Middle frontal gyrus (tissue), 1 donor: ENCODE measurements at regions not wholly inside any gene's neighbourhood (a gene's known extent, or its start where the extent isn't known, plus 50 kb on each side); places are given as distances from the start of the nearest gene placed in this dataset.

Experiments
- DNase-seq: peaks from one replicate; pipeline ENCODE4 v3.0.0-alpha.2; 2015; ENCODE audit warnings: low spot score; ENCODE audit errors: extremely low spot score

DNA sequence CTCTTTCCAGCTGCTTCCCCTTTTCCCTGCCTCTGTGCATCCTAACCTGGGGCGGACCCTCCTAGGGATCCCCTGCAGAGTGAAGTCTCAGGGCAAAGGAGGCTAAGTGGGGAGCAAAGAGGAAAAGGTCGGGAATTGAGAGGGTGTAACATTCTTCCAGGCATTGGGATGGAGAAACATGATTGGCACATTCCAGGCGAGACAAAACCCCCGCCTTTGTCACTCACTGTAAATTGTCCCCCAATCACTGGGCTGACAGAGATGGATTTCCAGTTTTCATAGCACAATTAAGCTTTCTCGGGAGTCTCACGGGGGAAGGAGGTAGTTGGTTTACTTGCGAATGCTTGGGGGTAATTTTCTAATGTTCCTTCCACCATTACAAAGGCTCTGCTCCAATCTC, 74.9 kb downstream of the MIAT start:
- no peak for DNase-seq

DNA sequence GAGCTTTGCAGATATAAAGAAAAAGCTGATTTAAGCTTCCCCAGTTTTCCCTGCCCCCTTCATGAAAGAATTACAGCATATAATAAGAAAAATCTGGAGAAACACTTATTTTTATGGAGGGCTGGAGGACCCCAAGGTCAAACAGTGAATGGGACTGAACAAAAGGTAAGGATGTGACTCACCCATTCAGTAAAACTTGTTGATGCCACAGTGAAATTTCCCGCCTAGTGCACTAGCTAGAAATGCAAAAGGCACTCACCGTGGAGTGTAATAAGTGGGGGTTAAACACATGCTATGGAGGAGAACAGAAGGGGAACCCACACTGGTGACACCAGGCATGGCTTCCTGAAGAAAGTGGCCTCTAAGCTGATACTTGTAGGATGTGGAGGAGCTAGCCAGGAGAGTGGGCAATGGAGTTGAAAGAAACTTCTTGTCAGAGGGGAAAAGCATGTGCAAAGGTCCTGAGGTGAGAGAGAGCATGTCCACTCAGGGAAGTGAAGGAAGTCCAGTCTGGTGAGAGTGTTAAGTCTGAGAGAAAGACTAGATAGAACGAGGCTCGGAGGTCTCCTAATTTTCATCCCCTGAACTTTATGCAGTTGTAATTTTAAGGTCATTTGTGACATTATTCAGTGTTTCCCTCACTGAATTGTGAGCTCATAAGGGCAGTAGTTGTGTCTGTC, 77.1 kb downstream of the MIAT start:
- DNase-seq = no peak

DNA sequence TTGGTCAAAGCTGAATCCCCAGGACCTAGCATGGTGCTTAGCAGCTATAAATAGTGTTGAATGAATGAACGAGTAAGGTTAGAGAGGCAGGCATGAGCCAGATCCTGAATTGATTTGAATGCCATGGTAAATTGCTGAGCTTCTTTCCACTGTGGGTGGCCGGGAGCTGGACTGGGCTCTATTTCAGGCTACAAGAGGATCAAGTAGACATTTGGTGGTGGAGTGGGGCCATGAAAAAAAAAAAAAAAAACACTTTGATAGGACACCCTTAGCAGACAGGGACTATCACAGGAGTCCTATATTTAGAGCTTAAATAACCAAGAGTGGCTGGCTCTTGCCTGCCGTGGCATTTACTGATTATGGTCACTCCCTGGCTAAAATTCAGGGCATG, 77.6 kb downstream of the MIAT start:
- no peak for DNase-seq

DNA sequence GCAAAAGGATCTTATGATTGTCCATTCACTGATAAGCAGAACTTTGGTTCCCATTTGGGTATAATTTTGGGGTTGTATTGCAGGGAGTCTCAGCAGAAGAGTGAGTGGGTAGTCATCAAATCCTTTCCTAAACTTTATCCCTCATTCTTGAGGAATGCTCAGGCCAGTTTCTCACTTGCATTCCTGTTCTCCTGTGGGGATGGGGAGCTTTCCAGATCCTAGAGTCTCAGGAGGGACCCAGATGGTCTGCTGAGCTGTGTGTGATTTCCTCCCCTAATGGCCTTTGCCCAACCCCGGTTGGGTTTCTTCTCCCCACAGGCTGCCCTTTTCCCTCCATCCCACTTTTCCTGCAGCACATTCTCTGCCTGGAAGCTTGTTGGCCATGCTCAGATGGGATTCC, 79.9 kb downstream of the MIAT start:
- no peak for DNase-seq

GRCh38 chr22:26740253-26740652, 82.9 kb downstream of the MIAT start:
- DNase-seq = no peak

DNA sequence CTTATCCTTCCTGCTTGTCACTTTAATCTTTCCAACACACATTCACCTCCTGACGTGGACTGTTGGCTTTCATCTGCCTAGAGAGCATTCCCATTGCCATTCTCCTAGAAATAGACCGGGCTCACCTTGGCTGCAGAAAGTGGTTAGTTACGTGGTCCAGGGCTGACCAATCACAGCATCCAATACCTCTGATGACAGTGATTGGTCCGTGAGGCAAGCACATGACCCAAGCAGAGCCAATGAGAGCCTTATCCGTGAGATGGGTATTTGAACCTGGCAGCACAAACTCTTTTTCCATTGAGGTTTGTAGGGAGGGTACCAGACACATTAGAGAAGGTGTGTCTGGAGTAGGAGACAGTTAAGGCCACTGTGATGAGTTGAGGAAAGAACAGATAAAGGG, 85.8 kb downstream of the MIAT start:
- DNase-seq = no peak

DNA sequence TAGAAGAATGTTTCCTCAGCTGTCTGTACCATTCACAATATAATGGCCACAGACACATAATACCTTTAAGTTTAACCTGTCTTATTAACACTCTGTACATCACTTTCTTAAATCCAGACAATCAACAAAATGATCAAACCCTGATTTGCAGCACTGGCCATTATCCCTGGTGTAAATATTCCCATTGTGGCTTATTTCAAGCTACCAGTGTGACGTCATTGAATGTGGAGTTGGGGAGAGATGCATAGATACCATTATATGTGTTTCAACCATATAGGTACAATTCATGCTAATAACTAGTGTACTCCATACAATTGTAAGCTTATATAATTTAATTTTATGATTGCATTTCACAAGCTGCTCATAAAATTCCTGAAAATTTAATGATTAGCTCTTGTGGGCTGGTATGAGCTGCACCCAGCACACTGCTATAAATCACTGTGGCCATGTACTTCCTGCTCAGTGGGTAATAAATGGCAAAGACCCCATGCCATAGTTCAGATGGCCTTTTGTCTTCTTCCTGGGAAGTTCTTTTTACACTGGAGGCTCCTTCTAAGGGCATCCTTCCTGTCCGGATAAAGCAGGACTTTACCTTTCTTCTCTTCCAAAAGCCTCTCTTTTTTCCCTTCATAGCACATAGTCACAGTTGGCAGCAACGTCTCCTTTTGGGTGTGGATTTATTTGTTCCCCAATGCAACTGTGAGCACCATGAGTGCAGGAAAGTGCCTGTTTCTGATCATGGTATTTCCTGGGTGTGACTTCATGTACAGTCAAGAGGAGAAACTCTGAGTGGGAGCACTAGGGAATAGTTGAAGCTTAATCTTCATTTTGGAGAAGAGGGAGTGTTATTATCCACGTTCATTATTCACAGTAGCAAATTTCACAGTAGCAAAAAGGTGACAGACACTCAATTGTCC, 87.8 kb downstream of the MIAT start:
- no peak for DNase-seq

- DNase-seq = no peak
These were observed 88.9 kb downstream of the MIAT start for GRCh38 chr22:26746311-26746710.

DNA sequence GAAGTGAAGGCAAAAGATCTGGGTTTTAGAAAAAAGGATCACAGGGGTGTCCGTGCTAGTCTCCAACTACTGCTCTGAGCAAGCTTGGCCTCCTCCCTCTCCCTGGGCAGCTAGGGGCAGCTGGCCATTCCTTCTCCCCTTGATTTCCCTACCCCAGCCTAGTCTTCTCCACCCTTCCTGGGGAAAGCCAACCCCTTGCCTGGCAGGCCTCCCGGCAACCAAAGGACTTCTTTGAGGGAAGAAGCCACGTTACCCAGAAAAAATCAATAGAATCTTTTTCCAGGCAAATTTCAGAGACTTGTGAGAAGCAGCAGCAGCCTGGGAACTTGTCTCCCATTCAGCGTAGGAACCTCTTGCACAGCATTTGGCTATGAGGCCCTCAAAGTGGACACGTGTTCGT, 91.5 kb downstream of the MIAT start:
- no peak for DNase-seq

- no peak for DNase-seq
These were observed 93.8 kb downstream of the MIAT start for GRCh38 chr22:26751217-26751616.

- DNase-seq = no peak
These were observed 95.9 kb downstream of the MIAT start for GRCh38 chr22:26753125-26753862.

- peak; percentile 7 for DNase-seq
These were observed 99.4 kb downstream of the MIAT start for GRCh38 chr22:26756675-26757293.

DNA sequence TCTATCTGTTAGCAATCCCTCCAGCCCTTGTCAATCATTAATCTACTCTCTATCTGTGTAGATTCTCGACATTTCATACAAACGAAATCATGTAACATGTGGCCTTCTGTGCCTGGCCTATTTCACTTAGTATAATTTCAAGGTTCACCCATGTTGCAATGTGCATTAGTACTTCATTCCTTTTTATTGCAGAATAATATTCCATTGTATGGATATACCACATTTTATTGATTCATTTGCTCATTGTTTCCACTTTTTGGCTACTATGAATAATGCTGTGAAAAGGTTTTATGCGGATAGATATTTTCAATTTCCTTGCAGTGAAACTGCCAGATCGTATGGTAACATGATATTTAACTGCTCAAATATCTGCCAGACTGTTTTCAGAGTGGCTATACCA, 100.1 kb downstream of the MIAT start:
- DNase-seq = no peak

- no peak for DNase-seq
These were observed 105.4 kb downstream of the MIAT start for GRCh38 chr22:26762503-26763472.

DNA sequence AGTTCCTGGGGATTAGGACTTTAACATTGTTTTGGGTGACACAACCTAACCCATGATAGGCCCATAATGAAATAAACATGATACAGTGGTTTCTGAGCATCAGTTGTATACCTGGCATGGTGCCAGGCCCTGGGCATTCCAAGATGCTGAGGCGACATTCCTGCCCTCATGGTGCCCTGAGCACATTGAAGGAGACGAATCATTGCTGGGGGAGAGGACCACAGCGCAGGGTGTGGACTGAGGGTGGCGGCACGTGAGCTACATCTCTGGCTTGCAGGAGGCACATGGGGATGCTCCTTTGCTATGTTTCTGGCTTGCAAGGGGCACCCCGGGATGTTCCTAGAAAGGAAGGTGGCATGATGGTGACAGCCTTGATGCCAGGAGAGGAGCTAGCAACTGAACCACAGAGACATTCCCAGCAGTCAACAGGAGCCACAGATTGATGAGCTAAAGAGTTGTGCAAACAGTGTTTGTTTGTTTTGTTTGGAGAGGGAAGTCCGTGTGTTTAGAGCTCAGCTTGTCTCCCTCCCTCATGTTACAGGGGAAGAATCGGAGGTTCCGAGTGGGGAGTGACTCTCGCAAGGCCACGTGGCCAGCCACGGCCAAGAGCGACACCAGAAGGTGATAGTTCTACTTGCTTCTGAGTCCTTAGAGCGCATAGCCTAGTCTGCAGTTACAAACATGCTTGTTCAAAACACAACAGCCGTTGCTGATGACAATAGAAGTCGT, 106.4 kb downstream of the MIAT start:
- DNase-seq = no peak

- DNase-seq = no peak
These were observed 109.3 kb downstream of the MIAT start for GRCh38 chr22:26766510-26767350.

DNA sequence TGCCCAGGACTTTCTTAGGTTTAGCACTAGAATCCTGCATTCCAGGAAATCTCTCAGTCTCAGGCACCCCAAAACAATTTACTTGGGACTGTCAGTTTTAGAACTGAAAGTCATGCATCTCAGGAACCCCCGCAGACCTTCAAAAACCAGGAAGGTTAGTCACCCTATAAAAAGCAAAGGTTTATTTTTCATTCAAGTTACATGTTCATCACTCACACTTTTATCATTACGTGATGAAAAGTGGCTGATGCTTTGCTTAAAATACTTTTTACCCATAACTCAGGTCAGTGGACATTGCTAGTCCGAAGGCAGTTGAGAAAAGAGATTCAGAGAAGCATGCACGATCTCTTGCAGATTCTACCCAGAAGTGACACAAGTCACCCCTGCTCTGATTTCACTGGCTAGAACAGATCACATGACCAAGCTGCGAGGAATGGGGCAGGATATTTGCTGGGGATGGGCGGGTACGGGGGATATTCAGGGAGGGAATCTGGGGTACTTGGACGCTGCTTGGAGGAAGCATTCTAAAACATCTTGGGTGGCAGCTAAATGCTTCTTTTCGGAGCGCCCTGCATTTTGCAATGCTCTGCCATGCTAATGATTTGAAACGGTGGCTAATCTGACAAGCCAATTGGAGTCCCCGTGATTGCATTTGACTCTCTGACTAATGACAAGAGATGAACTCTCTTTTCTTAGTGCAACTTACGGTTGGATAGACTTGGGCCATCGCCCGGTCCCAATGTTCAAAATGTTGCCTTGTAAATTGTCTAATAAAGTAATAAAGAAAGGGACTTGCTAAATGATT, 110.2 kb downstream of the MIAT start:
- no peak for DNase-seq

GRCh38 chr22:26768156-26768515, 110.7 kb downstream of the MIAT start:
- DNase-seq = no peak
